22Rv1 (cell line): ENCODE measurements at regions not wholly inside any gene's neighbourhood (a gene's known extent, or its start where the extent isn't known, plus 50 kb on each side); places are given as distances from the start of the nearest gene placed in this dataset.

Experiments
- ZFX ChIP-seq: fragments of 450-650 bp; IDR thresholded peaks from 2 replicates; pipeline ENCODE4 v1.6.1; 2017; ENCODE audit warnings: antibody characterized with exemption, borderline replicate concordance
- TF ChIP-seq, protein P1 (sequence below): fragments of 450-650 bp; IDR thresholded peaks from 2 replicates; pipeline ENCODE4 v1.5.1; 2017; ENCODE audit warnings: mild to moderate bottlenecking

DNA sequence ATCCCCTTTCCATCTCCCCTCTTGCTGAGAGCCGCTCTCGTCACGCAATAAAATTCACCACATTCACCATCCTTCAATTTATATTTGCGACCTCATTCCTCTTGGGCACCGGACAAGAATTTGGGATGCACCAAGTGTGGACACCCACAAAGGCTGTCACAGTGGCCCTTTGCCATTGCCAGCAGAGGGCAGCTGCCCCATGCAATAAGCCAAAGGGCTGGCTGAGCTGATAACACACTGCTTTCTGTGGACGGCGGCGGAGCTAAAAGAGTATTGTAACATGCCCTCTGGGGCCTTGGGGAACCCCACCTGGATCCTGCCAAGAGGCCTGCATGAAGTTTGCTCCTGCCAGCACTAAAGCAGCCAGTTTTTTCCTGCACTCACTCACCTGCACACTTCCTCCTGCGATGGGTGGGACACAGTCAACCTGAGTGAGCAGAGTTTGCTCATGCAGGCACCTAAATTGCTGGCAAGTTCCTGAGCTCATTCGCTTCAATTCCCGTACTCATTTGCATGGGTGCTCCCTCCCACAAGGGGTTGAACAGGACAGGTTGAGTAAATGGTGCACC lies 792.3 kb upstream of the ADAMTS5 start:
- TF ChIP-seq, protein P1, sequence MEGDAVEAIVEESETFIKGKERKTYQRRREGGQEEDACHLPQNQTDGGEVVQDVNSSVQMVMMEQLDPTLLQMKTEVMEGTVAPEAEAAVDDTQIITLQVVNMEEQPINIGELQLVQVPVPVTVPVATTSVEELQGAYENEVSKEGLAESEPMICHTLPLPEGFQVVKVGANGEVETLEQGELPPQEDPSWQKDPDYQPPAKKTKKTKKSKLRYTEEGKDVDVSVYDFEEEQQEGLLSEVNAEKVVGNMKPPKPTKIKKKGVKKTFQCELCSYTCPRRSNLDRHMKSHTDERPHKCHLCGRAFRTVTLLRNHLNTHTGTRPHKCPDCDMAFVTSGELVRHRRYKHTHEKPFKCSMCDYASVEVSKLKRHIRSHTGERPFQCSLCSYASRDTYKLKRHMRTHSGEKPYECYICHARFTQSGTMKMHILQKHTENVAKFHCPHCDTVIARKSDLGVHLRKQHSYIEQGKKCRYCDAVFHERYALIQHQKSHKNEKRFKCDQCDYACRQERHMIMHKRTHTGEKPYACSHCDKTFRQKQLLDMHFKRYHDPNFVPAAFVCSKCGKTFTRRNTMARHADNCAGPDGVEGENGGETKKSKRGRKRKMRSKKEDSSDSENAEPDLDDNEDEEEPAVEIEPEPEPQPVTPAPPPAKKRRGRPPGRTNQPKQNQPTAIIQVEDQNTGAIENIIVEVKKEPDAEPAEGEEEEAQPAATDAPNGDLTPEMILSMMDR: no peak; the same call in 1 of the 2 replicates
- no peak for TF ChIP-seq ZFX
